ENCODE measurements at regions not wholly inside any gene's neighbourhood (a gene's known extent, or its start where the extent isn't known, plus 50 kb on each side); places are given as distances from the start of the nearest gene placed in this dataset.

GRCh38 chr5:104418056-104418455 lies 855.5 kb upstream of the NUDT12 start:
- Histone ChIP-seq H3K27me3 (no peaks in the 10 kb centered on the region), H3K4me1 (ENCODE audit: low read depth) (no peaks in the 10 kb centered on the region), H3K4me3 (no peak overlapping the region), H3K9me3 (ENCODE audit: low read depth) (no peaks in the 10 kb centered on the region), H3K36me3 (no peaks in the 10 kb centered on the region), H3K27ac (no peak overlapping the region)
- DNase-seq (ENCODE audit: low read depth in 1 of 2, low spot score in 1 of 2) = no peak
- TF ChIP-seq CTCF (IDR thresholded peaks at IDR 0.05; ENCODE audit: low read depth, low read length) = no peak

GRCh38 chr5:104412649-104413240 lies 850.2 kb upstream of the NUDT12 start:
- H3K9me3 ChIP-seq (ENCODE audit: low read depth) = no peaks in the 10 kb centered on the region
- H3K36me3 ChIP-seq = no peaks in the 10 kb centered on the region
- peak; percentile 68 for TF ChIP-seq CTCF (IDR thresholded peaks at IDR 0.05; ENCODE audit: low read depth, low read length)
- peak; percentile 52 to 58 for DNase-seq (ENCODE audit: low read depth in 1 of 2, low spot score in 1 of 2)
- H3K4me1 ChIP-seq (ENCODE audit: low read depth) = no peaks in the 10 kb centered on the region
- H3K4me3 ChIP-seq = no peak overlapping the region
- no peaks in the 10 kb centered on the region for H3K27me3 ChIP-seq
- H3K27ac ChIP-seq = no peak overlapping the region

- no peaks in the 10 kb centered on the region for H3K36me3 ChIP-seq
- TF ChIP-seq CTCF (IDR thresholded peaks at IDR 0.05; ENCODE audit: low read depth, low read length) = no peak
These were observed 838.4 kb upstream of the NUDT12 start for GRCh38 chr5:104400941-104401340.

GRCh38 chr5:104385906-104386305 lies 823.3 kb upstream of the NUDT12 start:
- Histone ChIP-seq H3K4me3 (no peak overlapping the region), H3K4me1 (ENCODE audit: low read depth) (no peaks in the 10 kb centered on the region), H3K36me3 (no peaks in the 10 kb centered on the region), H3K27me3 (no peaks in the 10 kb centered on the region), H3K9me3 (ENCODE audit: low read depth) (no peaks in the 10 kb centered on the region), H3K27ac (no peak overlapping the region)
- TF ChIP-seq CTCF (IDR thresholded peaks at IDR 0.05; ENCODE audit: low read depth, low read length) = no peak
- no peak for DNase-seq (ENCODE audit: low read depth in 1 of 2, low spot score in 1 of 2)

More at GRCh38 chr5:104400941-104401340, 838.4 kb upstream of the NUDT12 start:
- no peaks in the 10 kb centered on the region for H3K27me3 ChIP-seq
- no peak overlapping the region for H3K4me3 ChIP-seq
- H3K9me3 ChIP-seq (ENCODE audit: low read depth) = no peaks in the 10 kb centered on the region
- DNase-seq (ENCODE audit: low read depth in 1 of 2, low spot score in 1 of 2) = no peak
- no peaks in the 10 kb centered on the region for H3K4me1 ChIP-seq (ENCODE audit: low read depth)
- no peak overlapping the region for H3K27ac ChIP-seq

GRCh38 chr5:104375345-104375744 lies 812.8 kb upstream of the NUDT12 start:
- TF ChIP-seq CTCF (IDR thresholded peaks at IDR 0.05; ENCODE audit: low read depth, low read length) = no peak
- Histone ChIP-seq H3K4me1 (ENCODE audit: low read depth) (no peaks in the 10 kb centered on the region), H3K27me3 (no peaks in the 10 kb centered on the region), H3K27ac (no peak overlapping the region), H3K4me3 (no peak overlapping the region), H3K9me3 (ENCODE audit: low read depth) (no peaks in the 10 kb centered on the region), H3K36me3 (no peaks in the 10 kb centered on the region)
- no peak for DNase-seq (ENCODE audit: low read depth in 1 of 2, low spot score in 1 of 2)
